Urinary bladder (tissue), 3 donors: ENCODE measurements at regions not wholly inside any gene's neighbourhood (a gene's known extent, or its start where the extent isn't known, plus 50 kb on each side); places are given as distances from the start of the nearest gene placed in this dataset.
A peak's percentile ranks its signal among the peaks of the same experiment; 100 is the strongest.

Source experiments
- DNase-seq: peaks from one replicate; pipeline ENCODE4 v3.0.0-alpha.2; 2015; ENCODE audit errors: extremely low spot score
- H3K27ac ChIP-seq: one replicate; pipeline ENCODE4 v1.5.1; 2013; ENCODE audit warnings: low read depth, mild to moderate bottlenecking, moderate library complexity
- H3K36me3 ChIP-seq: one replicate; pipeline ENCODE4 v1.6.1; 2013; ENCODE audit warnings: mild to moderate bottlenecking, moderate library complexity; ENCODE audit not compliant: insufficient read depth
- H3K4me1 ChIP-seq: one replicate; pipeline ENCODE4 v1.6.1; 2013; ENCODE audit warnings: mild to moderate bottlenecking, moderate library complexity; ENCODE audit not compliant: insufficient read depth
- H3K4me3 ChIP-seq: one replicate; pipeline ENCODE4 v1.5.1; 2013; ENCODE audit warnings: low read depth, low read length
- WGBS: extraction: QIAGEN DNeasy Blood & Tissue Kit; methylation state at CpG from one replicate; pipeline ENCODE4 v1.1.7; 2013; 5-methylcytosine and 5-hydroxymethylcytosine counted together
- donor health status: healthy with polysubstance abuse.
- donor health status: healthy.

DNA sequence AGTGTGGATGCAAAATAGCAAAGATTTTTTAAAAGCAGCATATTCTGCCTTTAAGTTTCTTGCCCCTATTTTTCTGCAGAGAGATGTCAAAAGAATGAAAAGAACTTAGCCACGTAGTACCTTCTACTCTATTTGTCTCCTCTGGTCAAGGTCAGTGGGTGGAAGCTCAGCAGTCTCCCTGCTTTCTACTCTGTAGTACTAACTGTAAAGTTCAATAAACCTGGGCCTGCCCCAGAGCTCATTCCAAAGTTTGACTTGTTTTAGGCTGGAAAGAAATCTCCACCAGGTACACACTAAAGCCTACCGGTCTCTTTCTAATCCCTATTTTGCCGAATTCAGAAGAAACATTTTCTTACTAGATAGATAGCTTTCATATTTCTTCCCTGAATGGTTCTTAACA is 247.9 kb upstream of the ARHGAP20 start:
- Histone ChIP-seq H3K27ac (no peak overlapping the region), H3K36me3 (no peaks in the 10 kb centered on the region), H3K4me1 (no peaks in the 10 kb centered on the region), H3K4me3 (no peak overlapping the region)
- 85% methylated on average over 3 of the region's 3 CpGs for WGBS
- DNase-seq, result no peak

DNA sequence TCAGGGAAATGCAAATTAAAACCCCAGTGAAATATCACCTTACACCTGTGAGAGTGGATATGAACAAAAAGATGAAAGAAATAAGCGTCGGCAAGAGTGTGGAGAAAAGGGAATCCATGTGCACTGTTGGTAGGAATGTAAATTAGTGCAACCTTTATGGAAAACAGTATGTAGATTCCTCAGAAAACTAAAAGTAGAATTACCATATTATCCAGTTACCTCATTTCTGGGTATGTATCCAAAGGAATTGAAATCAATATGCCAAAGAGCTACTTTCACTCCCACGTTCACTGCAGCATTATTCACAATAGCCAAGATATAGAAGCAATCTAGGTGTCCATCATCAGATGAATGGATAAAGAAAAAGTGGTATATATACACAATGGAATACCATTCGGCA is 246.0 kb upstream of the ARHGAP20 start:
- H3K4me1 ChIP-seq, result no peaks in the 10 kb centered on the region
- 94% methylated on average over 4 of the region's 4 CpGs for WGBS
- DNase-seq, result no peak
- H3K4me3 ChIP-seq, result no peak overlapping the region
- no peaks in the 10 kb centered on the region for H3K36me3 ChIP-seq
- no peak overlapping the region for H3K27ac ChIP-seq

- H3K27ac ChIP-seq, result no peak overlapping the region
- no peak overlapping the region for H3K4me3 ChIP-seq
- no peaks in the 10 kb centered on the region for H3K36me3 ChIP-seq
- WGBS, result 72% methylated on average over 2 of the region's 2 CpGs
- DNase-seq, result no peak
- H3K4me1 ChIP-seq, result no peaks in the 10 kb centered on the region
Measured at GRCh38 chr11:110955776-110956175, 243.5 kb upstream of the ARHGAP20 start.

DNA sequence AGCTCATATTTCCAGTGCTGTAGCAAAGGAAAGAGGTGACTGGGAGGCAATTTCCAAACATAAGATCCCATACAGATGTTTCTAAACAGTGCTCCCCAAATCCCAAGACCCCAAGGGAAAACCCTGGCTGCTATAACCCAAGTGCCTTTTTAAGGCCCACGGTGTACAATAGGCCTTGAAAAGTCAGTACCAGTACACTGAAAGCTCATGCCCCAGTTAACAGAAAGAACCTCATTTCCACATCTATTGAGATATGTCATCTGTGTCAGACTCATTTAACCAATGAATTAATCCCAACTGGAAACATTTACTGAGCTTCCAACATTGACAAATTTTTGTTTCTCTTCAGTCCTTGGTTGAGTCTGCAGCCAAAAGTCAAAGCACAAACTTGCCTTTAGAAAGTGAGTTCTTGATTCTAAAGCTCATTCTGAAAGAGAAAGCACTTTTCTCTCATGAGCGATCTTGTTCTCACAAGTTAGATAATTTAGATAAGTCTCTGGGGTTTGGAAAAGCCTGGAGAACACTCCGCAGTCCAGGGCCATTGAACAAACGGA is 239.8 kb upstream of the ARHGAP20 start:
- Histone ChIP-seq H3K36me3 (no peaks in the 10 kb centered on the region), H3K4me3 (no peak overlapping the region), H3K27ac (no peak overlapping the region), H3K4me1 (no peaks in the 10 kb centered on the region)
- WGBS, result 82% methylated on average over 4 of the region's 4 CpGs
- DNase-seq, result no peak

- Histone ChIP-seq H3K4me1 (no peaks in the 10 kb centered on the region), H3K36me3 (no peaks in the 10 kb centered on the region), H3K4me3 (no peak overlapping the region), H3K27ac (no peak overlapping the region)
- 78% methylated on average over 5 of the region's 5 CpGs for WGBS
- no peak for DNase-seq
Measured at GRCh38 chr11:110951037-110951949, 239.1 kb upstream of the ARHGAP20 start.

GRCh38 chr11:110948112-110948511 is 235.9 kb upstream of the ARHGAP20 start:
- Histone ChIP-seq H3K4me3 (no peak overlapping the region), H3K27ac (no peak overlapping the region), H3K36me3 (no peaks in the 10 kb centered on the region), H3K4me1 (no peaks in the 10 kb centered on the region)
- 94% methylated on average over 3 of the region's 3 CpGs for WGBS
- DNase-seq, result no peak

DNA sequence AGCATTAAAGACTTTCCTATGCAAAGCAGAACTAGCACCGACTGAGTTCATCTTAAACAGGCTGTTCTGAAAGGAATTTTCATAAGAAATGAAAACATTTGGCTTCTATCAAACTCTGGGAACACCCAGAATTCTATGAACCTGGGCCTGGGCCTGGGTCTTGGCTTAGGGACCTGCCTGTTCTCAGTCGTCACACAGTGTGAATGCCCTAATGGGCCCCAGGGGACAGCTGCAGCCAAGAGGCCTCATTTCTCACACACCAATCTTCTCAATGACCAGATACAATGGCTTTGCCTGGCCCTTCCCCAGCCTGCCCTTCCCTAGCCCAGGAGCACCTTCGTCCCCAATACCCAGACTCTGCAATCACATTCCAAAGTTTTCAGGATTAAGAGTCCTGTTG is 234.9 kb upstream of the ARHGAP20 start:
- WGBS, result 62% methylated on average over 3 of the region's 3 CpGs
- Histone ChIP-seq H3K36me3 (no peaks in the 10 kb centered on the region), H3K4me1 (no peaks in the 10 kb centered on the region), H3K4me3 (no peak overlapping the region), H3K27ac (no peak overlapping the region)
- no peak for DNase-seq

- Histone ChIP-seq H3K27ac (no peak overlapping the region), H3K36me3 (no peaks in the 10 kb centered on the region), H3K4me1 (no peaks in the 10 kb centered on the region), H3K4me3 (no peak overlapping the region)
- WGBS, result 86% methylated on average over 2 of the region's 2 CpGs
- no peak for DNase-seq
Measured at GRCh38 chr11:110939471-110939870, 227.2 kb upstream of the ARHGAP20 start.

- no peak for DNase-seq
- Histone ChIP-seq H3K4me1 (no peaks in the 10 kb centered on the region), H3K36me3 (no peaks in the 10 kb centered on the region), H3K4me3 (no peak overlapping the region), H3K27ac (no peak overlapping the region)
- 75% methylated on average over 2 of the region's 2 CpGs for WGBS
Measured at GRCh38 chr11:110935018-110935640, 222.9 kb upstream of the ARHGAP20 start.

DNA sequence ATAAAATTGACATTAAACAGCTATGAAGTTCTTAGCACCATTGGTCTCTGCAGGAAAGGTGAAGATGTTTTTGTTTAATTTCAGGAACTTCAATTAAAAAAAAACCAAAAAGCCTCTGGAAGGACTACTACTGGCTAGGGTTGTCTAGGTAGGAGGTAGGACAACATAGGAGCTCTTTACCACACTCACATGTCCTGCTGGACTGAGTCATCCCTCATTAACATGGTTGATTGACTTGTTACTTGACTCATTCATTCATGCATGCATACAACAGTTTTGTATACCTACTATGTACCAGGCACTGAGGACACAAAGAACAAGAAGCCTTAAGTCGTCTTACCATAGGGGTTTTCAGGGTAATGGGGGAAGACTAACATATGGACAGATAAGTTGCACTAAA is 216.9 kb upstream of the ARHGAP20 start:
- H3K4me3 ChIP-seq, result no peak overlapping the region
- H3K4me1 ChIP-seq, result no peaks in the 10 kb centered on the region
- H3K36me3 ChIP-seq, result no peaks in the 10 kb centered on the region
- H3K27ac ChIP-seq, result no peak overlapping the region
- no peak for DNase-seq
- 99% methylated on average over 1 of the region's 1 CpG for WGBS

DNA sequence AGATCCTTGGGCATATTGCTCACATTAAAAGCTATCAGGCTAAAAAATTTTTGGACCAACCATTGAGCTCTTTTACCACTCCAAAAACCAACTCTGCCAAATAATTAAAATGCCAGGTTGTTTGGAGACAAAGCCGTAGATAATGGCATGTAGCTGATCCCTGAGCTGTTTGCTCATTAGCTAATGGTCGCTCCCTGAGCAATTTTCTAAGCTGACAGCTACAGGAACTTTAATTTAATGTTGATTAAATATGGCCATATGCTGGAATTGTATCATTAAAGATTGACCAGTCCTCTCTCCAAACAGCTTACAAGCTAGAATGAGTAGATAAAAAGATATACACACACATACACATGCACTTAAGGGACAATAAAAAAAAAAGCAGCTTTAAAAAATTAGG is 216.2 kb upstream of the ARHGAP20 start:
- Histone ChIP-seq H3K27ac (no peak overlapping the region), H3K36me3 (no peaks in the 10 kb centered on the region), H3K4me1 (no peaks in the 10 kb centered on the region), H3K4me3 (no peak overlapping the region)
- DNase-seq, result no peak
- 78% methylated on average over 2 of the region's 2 CpGs for whole genome bisulfite sequencing

- Histone ChIP-seq H3K4me3 (no peak overlapping the region), H3K27ac (no peak overlapping the region), H3K36me3 (no peaks in the 10 kb centered on the region), H3K4me1 (no peaks in the 10 kb centered on the region)
- 41% methylated on average over 3 of the region's 3 CpGs for WGBS
- DNase-seq, result peak; percentile 42
Measured at GRCh38 chr11:110921742-110922521, 209.7 kb upstream of the ARHGAP20 start.

- H3K4me1 ChIP-seq, result no peaks in the 10 kb centered on the region
- no peak overlapping the region for H3K27ac ChIP-seq
- 68% methylated on average over 4 of the region's 4 CpGs for WGBS
- no peak for DNase-seq
- H3K4me3 ChIP-seq, result no peak overlapping the region
- H3K36me3 ChIP-seq, result no peaks in the 10 kb centered on the region
Measured at GRCh38 chr11:110919241-110919922, 207.1 kb upstream of the ARHGAP20 start.
